ENCODE measurements at regions not wholly inside any gene's neighbourhood (a gene's known extent, or its start where the extent isn't known, plus 50 kb on each side); places are given as distances from the start of the nearest gene placed in this dataset.

- no peak for DNase-seq (ENCODE audit: extremely low spot score, insufficient read length, low read depth)
- no peak for FAIRE-seq
These were observed 576.4 kb downstream of the SLC6A15 start for GRCh38 chr12:84336231-84336630.

DNA sequence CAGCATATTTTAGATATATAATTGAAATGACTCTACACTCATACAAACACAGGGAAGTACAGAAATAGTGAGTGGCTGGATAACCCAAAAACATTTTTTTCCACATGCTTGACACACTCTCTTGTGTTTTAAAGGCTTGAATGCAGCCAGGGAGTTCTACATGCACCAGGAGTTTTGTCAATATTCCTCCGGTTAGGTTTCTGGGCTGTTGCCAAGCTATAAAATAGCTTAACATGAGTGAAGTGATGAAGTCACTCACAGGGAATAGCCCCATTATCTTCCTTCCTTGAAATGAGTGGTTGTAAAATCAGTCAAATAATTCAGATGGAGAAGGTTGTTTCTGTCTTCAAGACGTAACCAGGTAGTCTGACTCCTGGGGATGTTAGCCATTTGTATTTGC lies 582.7 kb downstream of the SLC6A15 start:
- FAIRE-seq = no peak
- no peak for DNase-seq (ENCODE audit: extremely low spot score, insufficient read length, low read depth)

DNA sequence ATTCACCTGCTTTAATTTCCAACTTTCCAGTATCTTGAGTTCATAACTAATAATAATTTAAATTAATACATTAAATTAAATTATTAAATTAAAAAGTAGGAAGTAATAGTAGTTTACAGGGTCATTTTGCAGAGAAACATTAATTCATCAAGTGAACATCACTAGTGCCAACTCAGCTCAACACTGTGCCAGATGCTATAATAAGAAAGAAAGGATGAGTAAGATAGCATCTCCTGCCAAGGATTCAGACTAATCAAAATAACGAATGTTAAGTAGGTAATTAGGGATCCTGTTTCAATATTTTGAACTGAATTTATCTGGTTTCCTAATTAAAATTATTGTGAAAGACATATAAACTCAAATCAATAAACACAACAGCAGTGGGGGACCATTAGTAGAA lies 596.7 kb downstream of the SLC6A15 start:
- DNase-seq (ENCODE audit: extremely low spot score, insufficient read length, low read depth) (no peak), FAIRE-seq (no peak)

DNA sequence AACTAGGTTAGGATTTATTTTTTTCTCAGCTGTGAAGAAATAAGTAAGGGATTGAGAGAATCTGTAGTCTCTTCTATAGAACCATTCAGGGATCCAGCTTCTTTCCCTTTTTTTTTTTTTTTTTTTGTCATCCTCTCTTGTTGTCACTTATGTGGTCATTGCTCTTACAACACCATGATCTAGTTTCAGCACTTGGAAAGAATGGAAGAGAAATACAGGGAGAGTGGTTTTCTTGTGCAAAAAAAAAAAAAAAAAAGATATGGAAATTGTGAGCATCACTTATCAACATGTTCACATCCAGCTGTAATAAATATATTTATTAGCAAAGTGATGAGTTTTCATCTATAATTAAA lies 599.3 kb downstream of the SLC6A15 start:
- no peak for DNase-seq (ENCODE audit: extremely low spot score, insufficient read length, low read depth)
- FAIRE-seq = no peak

DNA sequence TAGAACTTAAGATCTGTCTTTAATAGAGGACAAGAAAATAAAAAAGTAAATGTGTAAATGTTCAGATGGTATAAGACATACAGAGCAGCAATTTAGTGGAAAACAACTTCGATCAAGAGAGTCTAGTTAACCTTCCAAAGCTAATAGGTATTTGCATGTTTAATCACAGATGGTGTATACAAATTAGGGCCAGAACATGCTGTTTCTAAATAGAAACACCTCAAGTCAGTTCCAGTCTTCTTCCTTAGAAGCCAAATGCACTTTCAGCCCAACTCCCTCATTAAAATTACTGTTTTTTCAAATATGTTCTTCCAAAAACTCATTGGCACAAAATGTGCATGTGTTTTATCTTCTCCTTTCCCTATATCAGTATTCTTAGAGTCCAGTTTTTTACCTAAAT lies 604.4 kb downstream of the SLC6A15 start:
- FAIRE-seq (no peak), DNase-seq (ENCODE audit: extremely low spot score, insufficient read length, low read depth) (no peak)

GRCh38 chr12:84305144-84305543 lies 607.5 kb downstream of the SLC6A15 start:
- no peak for FAIRE-seq
- DNase-seq (ENCODE audit: extremely low spot score, insufficient read length, low read depth) = no peak

- FAIRE-seq = no peak
- DNase-seq (ENCODE audit: extremely low spot score, insufficient read length, low read depth) = no peak
These were observed 618.4 kb downstream of the SLC6A15 start for GRCh38 chr12:84294246-84294645.

- FAIRE-seq (no peak), DNase-seq (ENCODE audit: extremely low spot score, insufficient read length, low read depth) (no peak)
These were observed 622.4 kb downstream of the SLC6A15 start for GRCh38 chr12:84290168-84290567.

GRCh38 chr12:84277986-84278385 lies 634.6 kb downstream of the SLC6A15 start:
- FAIRE-seq = no peak

GRCh38 chr12:84276215-84276614 lies 636.4 kb downstream of the SLC6A15 start:
- FAIRE-seq (no peak), DNase-seq (ENCODE audit: extremely low spot score, insufficient read length, low read depth) (no peak)

More at GRCh38 chr12:84277986-84278385, 634.6 kb downstream of the SLC6A15 start:
- no peak for DNase-seq (ENCODE audit: extremely low spot score, insufficient read length, low read depth)

- FAIRE-seq = no peak
- DNase-seq (ENCODE audit: extremely low spot score, insufficient read length, low read depth) = no peak
These were observed 640.3 kb downstream of the SLC6A15 start for GRCh38 chr12:84272324-84272723.

- no peak for FAIRE-seq
- no peak for DNase-seq (ENCODE audit: extremely low spot score, insufficient read length, low read depth)
These were observed 642.0 kb downstream of the SLC6A15 start for GRCh38 chr12:84270470-84271140.

- DNase-seq (ENCODE audit: extremely low spot score, insufficient read length, low read depth) = no peak
- FAIRE-seq = no peak
These were observed 664.7 kb downstream of the SLC6A15 start for GRCh38 chr12:84247931-84248330.

DNA sequence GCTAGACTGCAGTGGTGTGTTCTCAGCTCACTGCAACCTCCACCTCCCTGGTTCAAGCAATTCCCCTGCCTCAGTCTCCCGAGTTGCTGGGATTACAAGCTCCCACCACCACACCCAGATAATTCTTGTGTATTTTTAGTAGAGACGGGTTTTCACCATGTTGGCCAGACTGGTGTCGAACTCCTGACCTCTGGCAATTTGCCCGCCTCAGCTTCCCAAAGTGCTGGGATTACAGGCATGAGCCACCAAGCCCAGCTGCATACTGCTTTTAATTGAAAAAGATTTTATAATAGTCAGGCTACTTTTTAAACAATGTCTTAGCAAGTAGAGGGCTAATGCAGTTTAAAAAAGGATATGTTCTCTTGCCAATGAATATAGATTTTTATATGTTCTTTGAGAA lies 668.9 kb downstream of the SLC6A15 start:
- DNase-seq (ENCODE audit: extremely low spot score, insufficient read length, low read depth) (no peak), FAIRE-seq (no peak)

DNA sequence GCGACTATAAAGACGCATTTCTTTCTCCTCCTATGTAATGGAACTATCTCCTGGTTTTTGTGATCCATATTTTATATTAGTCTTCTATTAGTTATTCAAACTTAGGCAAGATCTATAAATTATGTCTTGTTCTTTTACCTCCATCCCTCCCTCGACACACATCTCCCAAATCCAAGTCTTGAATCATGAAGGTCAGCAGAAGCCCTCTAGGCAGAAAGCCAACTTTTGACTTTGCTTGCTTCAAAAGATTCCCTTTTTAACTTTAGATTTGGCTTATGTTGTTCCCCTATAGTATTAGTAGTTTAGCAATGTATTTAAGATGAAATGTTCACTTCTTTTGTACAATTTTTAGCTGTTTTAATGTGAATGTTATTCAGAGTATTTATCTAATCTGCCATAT lies 689.8 kb downstream of the SLC6A15 start:
- FAIRE-seq = no peak
- DNase-seq (ENCODE audit: extremely low spot score, insufficient read length, low read depth) = no peak

DNA sequence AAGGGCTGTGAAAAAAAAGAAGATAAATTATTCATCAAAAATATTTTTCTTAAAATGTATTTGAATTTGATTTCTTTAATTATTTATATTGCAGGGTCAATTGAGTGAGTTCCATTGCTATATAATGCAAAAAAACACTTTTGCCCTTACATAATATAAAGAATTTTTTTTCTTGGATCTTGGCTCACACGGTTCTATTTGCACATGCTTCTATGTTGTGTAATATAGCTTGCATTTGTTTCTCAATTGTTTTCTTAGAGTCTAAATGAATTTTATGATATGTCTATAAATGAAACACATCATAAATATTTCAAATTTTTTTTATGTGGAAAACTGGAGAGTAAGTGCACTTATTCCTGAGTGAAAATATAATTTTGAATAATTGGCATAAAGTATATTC lies 694.2 kb downstream of the SLC6A15 start:
- no peak for DNase-seq (ENCODE audit: extremely low spot score, insufficient read length, low read depth)
- FAIRE-seq = no peak

GRCh38 chr12:84201976-84202375 lies 710.6 kb downstream of the SLC6A15 start:
- DNase-seq (ENCODE audit: extremely low spot score, insufficient read length, low read depth) = no peak

DNA sequence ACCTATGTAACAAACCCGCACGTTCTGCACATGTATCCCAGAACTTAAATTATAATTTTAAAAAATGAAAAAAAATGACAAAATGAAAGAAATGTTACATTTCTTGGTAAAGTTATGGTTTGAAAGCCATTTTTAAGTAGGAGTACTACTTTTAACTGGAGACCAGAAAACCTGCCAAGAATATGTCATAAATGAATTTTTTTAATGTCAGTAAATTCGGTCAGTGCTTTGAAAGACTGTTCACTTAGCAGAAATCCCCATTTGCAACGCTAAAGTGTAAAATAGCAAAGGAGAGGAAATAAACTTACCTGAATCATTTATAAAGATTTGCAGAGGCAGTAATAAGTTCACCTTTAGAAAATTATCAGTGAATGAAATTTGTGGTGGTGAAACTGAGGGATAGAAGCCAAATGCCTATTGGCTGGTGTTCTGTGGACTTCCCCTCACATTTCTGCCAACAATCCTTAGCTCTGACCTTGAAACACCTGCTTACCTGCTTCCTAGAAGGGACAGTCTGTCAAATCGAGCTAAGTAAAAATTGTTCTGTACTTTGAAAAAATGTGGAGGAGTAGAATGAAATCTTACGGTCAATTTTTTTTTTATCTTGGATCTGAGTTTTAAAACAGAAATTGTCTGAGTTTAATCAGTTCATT lies 714.2 kb downstream of the SLC6A15 start:
- DNase-seq (ENCODE audit: extremely low spot score, insufficient read length, low read depth) (no peak), FAIRE-seq (no peak)

More at GRCh38 chr12:84201976-84202375, 710.6 kb downstream of the SLC6A15 start:
- no peak for FAIRE-seq

DNA sequence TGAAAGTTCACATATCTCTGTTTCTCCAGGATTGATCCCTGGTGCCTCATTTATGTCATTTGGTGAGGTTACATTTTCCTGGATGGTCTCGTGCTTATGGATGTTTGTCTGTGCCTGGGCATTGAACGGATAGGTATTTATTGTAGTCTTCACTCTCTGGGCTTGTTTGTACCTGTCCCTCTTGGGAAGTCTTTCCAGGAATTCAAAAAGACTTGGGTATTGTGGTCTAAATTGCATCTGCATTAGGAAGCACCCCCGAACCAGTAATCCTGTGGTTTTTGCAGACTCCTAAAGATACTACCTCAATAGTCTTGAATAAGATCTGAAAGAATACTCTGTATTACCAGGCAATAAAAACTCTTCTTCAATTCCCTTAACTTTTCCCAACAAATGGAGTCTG lies 720.8 kb downstream of the SLC6A15 start:
- no peak for DNase-seq (ENCODE audit: extremely low spot score, insufficient read length, low read depth)
- no peak for FAIRE-seq

DNA sequence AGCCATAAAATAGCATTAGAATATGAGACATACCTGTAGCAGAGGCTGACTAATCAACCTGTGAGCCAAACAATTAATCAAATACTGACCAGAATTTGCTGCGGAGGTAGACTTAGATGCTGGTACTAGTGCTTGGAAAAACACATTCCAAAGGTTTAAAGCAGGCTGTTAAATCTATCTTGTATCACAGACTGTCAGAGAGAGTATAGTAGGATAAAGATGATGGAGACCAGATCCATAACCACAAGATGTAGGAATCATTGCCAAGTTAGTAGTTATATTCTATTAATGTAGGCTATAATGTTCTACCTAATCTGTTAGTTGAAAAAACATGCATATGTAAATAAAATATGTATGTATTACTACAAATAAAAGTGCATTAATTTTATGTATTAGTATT lies 726.2 kb downstream of the SLC6A15 start:
- FAIRE-seq (no peak), DNase-seq (ENCODE audit: extremely low spot score, insufficient read length, low read depth) (no peak)

- FAIRE-seq (no peak), DNase-seq (ENCODE audit: extremely low spot score, insufficient read length, low read depth) (no peak)
These were observed 729.0 kb downstream of the SLC6A15 start for GRCh38 chr12:84183576-84183975.

GRCh38 chr12:84174115-84174514 lies 738.5 kb downstream of the SLC6A15 start:
- FAIRE-seq (no peak), DNase-seq (ENCODE audit: extremely low spot score, insufficient read length, low read depth) (no peak)

All from GM18507 (cell line).